Mesothelial cell of epicardium (in vitro differentiated cells): ENCODE measurements at regions not wholly inside any gene's neighbourhood (a gene's known extent, or its start where the extent isn't known, plus 50 kb on each side); places are given as distances from the start of the nearest gene placed in this dataset.

Source experiments
- DNase-seq, 2 experiments: peaks; one replicate each; pipeline ENCODE4 v3.0.0; 2021; ENCODE audit warnings: low spot score in 2 of 2; ENCODE audit not compliant: unreplicated experiment in 2 of 2
- H3K27ac Mint-ChIP-seq: 2 replicates; pipeline ENCODE4 v1.8.0; 2021; ENCODE audit warnings: mixed read lengths
- H3K27me3 Mint-ChIP-seq: 2 replicates; pipeline ENCODE4 v1.8.0; 2021; ENCODE audit warnings: low read depth, mixed read lengths
- H3K36me3 Mint-ChIP-seq: 2 replicates; pipeline ENCODE4 v1.8.0; 2021; ENCODE audit warnings: mixed read lengths
- H3K4me1 Mint-ChIP-seq: 2 replicates; pipeline ENCODE4 v1.8.0; 2021; ENCODE audit warnings: mixed read lengths
- H3K4me3 Mint-ChIP-seq: 2 replicates; pipeline ENCODE4 v1.8.0; 2021; ENCODE audit warnings: mild to moderate bottlenecking, moderate library complexity, mixed read lengths
- H3K9me3 Mint-ChIP-seq: 2 replicates; pipeline ENCODE4 v1.8.0; 2021; ENCODE audit warnings: mixed read lengths
- TF ChIP-seq, protein P1 (sequence below): fragments of 200-600 bp; sonication (generic); IDR thresholded peaks from one replicate; pipeline ENCODE4 v1.5.0; 2021; ENCODE audit warnings: antibody characterized with exemption; ENCODE audit not compliant: unreplicated experiment

DNA sequence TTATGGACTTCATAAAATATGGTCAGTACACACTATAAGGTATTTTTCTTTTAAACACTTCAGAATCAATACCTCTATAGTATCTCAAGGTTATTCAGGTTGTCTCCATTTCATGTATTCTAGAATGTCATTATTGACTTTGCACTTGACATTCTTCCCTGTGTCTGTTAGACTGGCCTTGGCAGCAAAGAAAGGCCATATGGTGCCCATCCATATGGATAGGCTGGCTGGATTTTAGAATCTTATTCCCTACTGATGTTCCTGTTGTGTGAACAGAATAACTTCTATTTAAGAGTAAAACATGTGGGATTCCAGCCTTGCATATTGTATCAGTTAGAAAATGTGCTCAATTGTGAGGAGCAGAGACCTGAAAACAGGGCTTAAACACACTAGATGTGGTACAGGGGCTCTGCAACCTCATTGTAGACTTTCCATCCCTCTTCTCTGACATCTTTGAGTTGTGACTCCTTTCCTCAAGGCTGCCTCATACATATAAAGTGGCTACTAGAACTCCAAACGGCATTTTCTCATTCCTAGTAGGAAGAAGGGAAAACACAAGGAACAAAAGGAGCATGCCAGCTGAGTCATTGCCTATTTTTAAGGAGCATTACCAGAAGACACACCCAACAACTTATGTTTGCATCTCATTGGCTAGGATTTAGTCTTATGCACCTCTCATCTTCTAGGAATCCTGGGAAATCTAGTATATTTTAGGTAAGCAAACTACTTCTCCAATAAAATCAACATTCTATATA, 221.2 kb upstream of the TMPO start:
- Mint-ChIP-seq H3K9me3 (no peaks in the 10 kb centered on the region), H3K4me3 (no peak overlapping the region), H3K36me3 (no peaks in the 10 kb centered on the region), H3K4me1 (no peaks in the 10 kb centered on the region), H3K27ac (no peak overlapping the region), H3K27me3 (peaks cover 61% of the 10 kb centered on the region)
- TF ChIP-seq, protein P1, sequence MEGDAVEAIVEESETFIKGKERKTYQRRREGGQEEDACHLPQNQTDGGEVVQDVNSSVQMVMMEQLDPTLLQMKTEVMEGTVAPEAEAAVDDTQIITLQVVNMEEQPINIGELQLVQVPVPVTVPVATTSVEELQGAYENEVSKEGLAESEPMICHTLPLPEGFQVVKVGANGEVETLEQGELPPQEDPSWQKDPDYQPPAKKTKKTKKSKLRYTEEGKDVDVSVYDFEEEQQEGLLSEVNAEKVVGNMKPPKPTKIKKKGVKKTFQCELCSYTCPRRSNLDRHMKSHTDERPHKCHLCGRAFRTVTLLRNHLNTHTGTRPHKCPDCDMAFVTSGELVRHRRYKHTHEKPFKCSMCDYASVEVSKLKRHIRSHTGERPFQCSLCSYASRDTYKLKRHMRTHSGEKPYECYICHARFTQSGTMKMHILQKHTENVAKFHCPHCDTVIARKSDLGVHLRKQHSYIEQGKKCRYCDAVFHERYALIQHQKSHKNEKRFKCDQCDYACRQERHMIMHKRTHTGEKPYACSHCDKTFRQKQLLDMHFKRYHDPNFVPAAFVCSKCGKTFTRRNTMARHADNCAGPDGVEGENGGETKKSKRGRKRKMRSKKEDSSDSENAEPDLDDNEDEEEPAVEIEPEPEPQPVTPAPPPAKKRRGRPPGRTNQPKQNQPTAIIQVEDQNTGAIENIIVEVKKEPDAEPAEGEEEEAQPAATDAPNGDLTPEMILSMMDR: no peak
- DNase-seq: no peak

DNA sequence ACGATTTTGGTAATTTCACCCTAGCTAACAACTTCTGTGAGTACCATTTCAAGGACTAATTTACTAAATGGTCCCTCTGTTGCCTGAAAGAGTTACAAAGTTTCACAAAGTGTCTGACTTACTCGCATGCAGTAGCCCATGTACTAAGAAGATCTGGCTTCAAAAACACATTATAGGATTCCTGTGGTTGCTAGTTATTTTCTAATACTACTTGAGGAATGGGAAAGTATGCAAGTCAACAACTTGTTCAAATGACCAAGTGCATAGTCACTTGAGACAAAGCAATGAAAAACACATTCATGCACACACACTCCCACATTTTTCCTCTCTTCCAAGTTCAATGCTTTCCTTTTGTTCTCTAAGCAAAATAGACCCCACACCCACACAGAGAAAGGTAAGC, 219.7 kb upstream of the TMPO start:
- Mint-ChIP-seq H3K4me1 (peaks cover 6% of the 10 kb centered on the region), H3K9me3 (no peaks in the 10 kb centered on the region), H3K36me3 (no peaks in the 10 kb centered on the region), H3K4me3 (no peak overlapping the region), H3K27me3 (peaks cover 51% of the 10 kb centered on the region), H3K27ac (no peak overlapping the region)
- TF ChIP-seq, protein P1: no peak
- no peak for DNase-seq

DNA sequence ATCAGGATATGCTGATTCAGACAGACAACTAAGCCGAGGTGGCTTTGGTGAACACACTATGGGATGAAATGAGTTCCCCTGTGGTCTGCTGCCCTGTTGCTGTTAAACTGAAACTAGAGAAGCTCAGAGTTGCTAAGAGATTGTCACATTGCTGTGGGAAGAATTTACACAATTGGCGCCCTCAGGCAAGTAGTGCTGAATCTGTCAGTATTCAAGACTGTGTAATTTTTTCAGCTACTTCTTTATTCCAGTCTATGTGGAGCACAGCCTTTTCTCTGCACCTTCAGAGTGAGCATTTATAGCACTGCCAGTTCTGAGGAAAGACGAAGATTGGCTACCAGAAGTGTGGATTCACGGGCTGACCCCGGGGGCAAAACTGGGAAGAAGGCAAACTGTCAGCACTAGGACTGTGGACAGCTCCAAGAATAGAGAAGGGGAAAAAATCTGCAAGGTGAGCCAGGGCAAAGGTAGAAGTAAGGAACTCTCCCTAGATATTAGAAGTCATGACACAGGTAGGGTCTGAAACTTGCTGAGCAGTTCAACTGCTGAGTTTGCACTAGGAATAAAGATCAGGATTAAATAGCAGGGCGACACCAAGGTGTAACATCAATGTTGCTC, 218.8 kb upstream of the TMPO start:
- no peaks in the 10 kb centered on the region for H3K36me3 Mint-ChIP-seq
- H3K4me3 Mint-ChIP-seq: no peak overlapping the region
- H3K9me3 Mint-ChIP-seq: no peaks in the 10 kb centered on the region
- peaks cover 9% of the 10 kb centered on the region for H3K4me1 Mint-ChIP-seq
- H3K27me3 Mint-ChIP-seq: peaks cover 44% of the 10 kb centered on the region
- peak in 1 of 2 experiments; percentile 40 for DNase-seq
- TF ChIP-seq, protein P1: no peak
- no peak overlapping the region for H3K27ac Mint-ChIP-seq

DNA sequence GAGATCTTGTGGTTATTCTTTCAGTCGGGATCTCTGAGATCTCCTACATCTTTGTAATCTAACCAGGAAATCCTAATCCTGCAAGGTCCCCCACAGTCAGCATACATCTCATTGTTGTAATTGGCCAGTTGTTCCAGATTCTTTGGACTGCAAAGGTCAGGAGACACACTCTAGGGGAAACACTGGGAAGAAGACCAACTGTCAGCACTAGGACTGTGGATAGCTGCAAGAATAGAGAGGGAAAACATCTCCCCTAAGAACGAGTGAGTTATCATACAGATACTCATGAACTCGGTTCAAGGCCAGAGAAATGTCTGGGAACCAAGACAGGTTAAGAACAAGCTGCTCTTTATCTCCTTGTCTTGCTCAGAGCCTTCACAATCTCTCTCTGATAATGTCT, 217.9 kb upstream of the TMPO start:
- H3K4me3 Mint-ChIP-seq: no peak overlapping the region
- H3K27ac Mint-ChIP-seq: no peak overlapping the region
- no peak for DNase-seq
- no peaks in the 10 kb centered on the region for H3K36me3 Mint-ChIP-seq
- no peaks in the 10 kb centered on the region for H3K9me3 Mint-ChIP-seq
- TF ChIP-seq, protein P1: no peak
- H3K4me1 Mint-ChIP-seq: peaks cover 9% of the 10 kb centered on the region
- H3K27me3 Mint-ChIP-seq: peaks cover 38% of the 10 kb centered on the region

DNA sequence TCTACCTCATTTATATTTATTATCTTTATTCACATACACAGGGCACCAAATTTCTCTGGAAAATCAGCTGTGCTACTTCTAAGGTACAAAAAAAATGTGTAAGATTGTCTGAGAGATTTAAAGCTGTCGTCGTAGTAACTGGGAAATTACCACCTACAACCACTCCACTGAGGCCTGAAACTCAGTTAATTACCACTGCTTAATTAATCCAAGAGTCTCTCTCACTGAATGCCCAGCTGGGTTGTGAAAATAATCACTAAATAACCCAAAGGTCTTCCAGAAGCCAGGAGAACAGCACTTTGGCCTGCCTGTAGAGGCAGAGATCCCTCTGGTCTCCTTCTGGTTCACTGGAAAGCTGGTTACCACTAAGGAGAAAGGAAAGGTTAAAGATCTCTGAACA, 207.2 kb upstream of the TMPO start:
- TF ChIP-seq, protein P1: no peak
- Mint-ChIP-seq H3K36me3 (no peaks in the 10 kb centered on the region), H3K4me1 (no peaks in the 10 kb centered on the region), H3K27ac (no peak overlapping the region), H3K9me3 (peaks cover 6% of the 10 kb centered on the region), H3K27me3 (peaks cover 14% of the 10 kb centered on the region), H3K4me3 (no peak overlapping the region)
- DNase-seq: no peak
